GM23248 (cell line): ENCODE measurements at regions not wholly inside any gene's neighbourhood (a gene's known extent, or its start where the extent isn't known, plus 50 kb on each side); places are given as distances from the start of the nearest gene placed in this dataset.

ENCODE experiments used
- EZH2 ChIP-seq: fragments of 200-600 bp; sonication (generic); IDR thresholded peaks from 2 replicates; pipeline ENCODE4 v1.6.1; 2018; ENCODE audit warnings: antibody characterized with exemption, mild to moderate bottlenecking; ENCODE audit not compliant: insufficient read depth, poor library complexity, severe bottlenecking
- EZH2phosphoT487 ChIP-seq: fragments of 200-600 bp; sonication (generic); IDR thresholded peaks from 2 replicates; pipeline ENCODE4 v1.6.1; 2018; ENCODE audit warnings: antibody characterized with exemption, moderate library complexity, mild to moderate bottlenecking, low read depth; ENCODE audit not compliant: insufficient read depth

- no peak for TF ChIP-seq EZH2
- TF ChIP-seq EZH2phosphoT487 = no peak
Observed at GRCh38 chrX:112901869-112902725, 61.5 kb upstream of the AMOT start.
